Endometrial microvascular endothelial cells (primary cell): ENCODE measurements at regions not wholly inside any gene's neighbourhood (a gene's known extent, or its start where the extent isn't known, plus 50 kb on each side); places are given as distances from the start of the nearest gene placed in this dataset.

Source experiments
- in situ Hi-C: cut with HindIII; loops from 2 replicates; pipeline ENCODE4 v1.10.0; 2017; ENCODE audit warnings: low sequenced_read_pairs, low pct_unique_long_range_greater_than_20kb; ENCODE audit errors: inconsistent ontology term

GRCh38 chr1:244325056-244325758, 126.5 kb downstream of the ADSS2 start:
- in situ Hi-C loops: loop anchor here (25.0 kb wide), 1 partner anchor 112 kb away; no protein-coding TSS in a partner anchor

- in situ Hi-C loops: loop anchor here (25.0 kb wide), 1 partner anchor 111 kb away; no protein-coding TSS in a partner anchor
Measured at GRCh38 chr1:244326757-244327156, 125.0 kb downstream of the ADSS2 start.

- in situ Hi-C loops: loop anchor here (25.0 kb wide), 1 partner anchor 110 kb away; no protein-coding TSS in a partner anchor
Measured at GRCh38 chr1:244327533-244327932, 124.2 kb downstream of the ADSS2 start.

- in situ Hi-C loops: loop anchor here (25.0 kb wide), 1 partner anchor 109 kb away; no protein-coding TSS in a partner anchor
Measured at GRCh38 chr1:244328476-244328875, 123.2 kb downstream of the ADSS2 start.

GRCh38 chr1:244329591-244330317, 122.0 kb downstream of the ADSS2 start:
- in situ Hi-C loops: loop anchor here (25.0 kb wide), 1 partner anchor 108 kb away; no protein-coding TSS in a partner anchor

GRCh38 chr1:244330318-244330625, 121.4 kb downstream of the ADSS2 start:
- in situ Hi-C loops: loop anchor here (25.0 kb wide), 1 partner anchor 107 kb away; no protein-coding TSS in a partner anchor

GRCh38 chr1:244332761-244333160, 118.9 kb downstream of the ADSS2 start:
- in situ Hi-C loops: loop anchor here (25.0 kb wide), 1 partner anchor 105 kb away; no protein-coding TSS in a partner anchor

GRCh38 chr1:244334315-244334714, 117.4 kb downstream of the ADSS2 start:
- in situ Hi-C loops: loop anchor here (25.0 kb wide), 1 partner anchor 103 kb away; no protein-coding TSS in a partner anchor

GRCh38 chr1:244334842-244335241, 116.9 kb downstream of the ADSS2 start:
- in situ Hi-C loops: loop anchor here (25.0 kb wide), 1 partner anchor 102 kb away; no protein-coding TSS in a partner anchor

GRCh38 chr1:244335456-244335855, 116.3 kb downstream of the ADSS2 start:
- in situ Hi-C loops: loop anchor here (25.0 kb wide), 1 partner anchor 102 kb away; no protein-coding TSS in a partner anchor

- in situ Hi-C loops: loop anchor here (25.0 kb wide), 1 partner anchor 101 kb away; no protein-coding TSS in a partner anchor
Measured at GRCh38 chr1:244336232-244336899, 115.3 kb downstream of the ADSS2 start.

- in situ Hi-C loops: loop anchor here (25.0 kb wide), 1 partner anchor 99 kb away; no protein-coding TSS in a partner anchor
Measured at GRCh38 chr1:244337839-244338238, 113.9 kb downstream of the ADSS2 start.

GRCh38 chr1:244339073-244339692, 112.5 kb downstream of the ADSS2 start:
- in situ Hi-C loops: loop anchor here (25.0 kb wide), 1 partner anchor 98 kb away; no protein-coding TSS in a partner anchor

GRCh38 chr1:244339776-244340175, 111.9 kb downstream of the ADSS2 start:
- in situ Hi-C loops: loop anchor here (25.0 kb wide), 1 partner anchor 98 kb away; no protein-coding TSS in a partner anchor

GRCh38 chr1:244340396-244340795, 111.3 kb downstream of the ADSS2 start:
- in situ Hi-C loops: loop anchor here (25.0 kb wide), 1 partner anchor 97 kb away; no protein-coding TSS in a partner anchor

GRCh38 chr1:244341455-244342450, 110.0 kb downstream of the ADSS2 start:
- in situ Hi-C loops: loop anchor here (25.0 kb wide), 1 partner anchor 96 kb away; no protein-coding TSS in a partner anchor

GRCh38 chr1:244344001-244344400, 107.7 kb downstream of the ADSS2 start:
- in situ Hi-C loops: loop anchor here (25.0 kb wide), 1 partner anchor 93 kb away; no protein-coding TSS in a partner anchor
